ENCODE measurements at regions not wholly inside any gene's neighbourhood (a gene's known extent, or its start where the extent isn't known, plus 50 kb on each side); places are given as distances from the start of the nearest gene placed in this dataset.

DNA sequence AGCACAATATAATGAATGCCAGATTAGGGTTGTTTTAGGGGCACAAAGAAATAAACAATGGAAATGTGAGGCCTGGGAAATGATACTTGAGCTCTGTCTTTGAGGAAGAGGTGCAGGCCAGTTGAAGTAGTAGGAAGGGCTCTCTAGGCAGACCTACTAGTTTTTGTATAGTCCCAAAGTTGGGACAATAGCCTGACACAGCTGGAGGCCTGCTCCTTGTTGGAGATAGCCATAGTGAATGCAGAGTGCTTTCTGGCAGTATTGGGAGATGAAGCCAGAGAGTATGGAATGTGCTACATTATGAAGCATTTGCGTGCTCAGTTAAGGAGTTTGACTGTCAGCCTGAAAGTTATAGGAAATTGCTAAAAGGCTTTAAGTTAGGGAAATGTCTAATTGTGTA lies 251.2 kb upstream of the ZPLD1 start:
- Histone ChIP-seq H3K4me1 (ENCODE audit: control insufficient read depth in 2 of 2, insufficient read depth in 1 of 2, low read depth in 1 of 2, low read length in 2 of 2) (peaks cover 5 to 12% of the 10 kb centered on the region in 2 donors), H3K36me3 (replicated peaks in 1 of 2; ENCODE audit: control insufficient read depth in 2 of 2, insufficient read depth in 2 of 2, low read length in 2 of 2) (no peaks in the 10 kb centered on the region), H3K14ac (ENCODE audit: low read length) (no peak overlapping the region), H3K27me3 (ENCODE audit: control insufficient read depth in 3 of 3, insufficient read depth in 3 of 3, low read depth in 1 of 3, low read length in 3 of 3) (no peaks in the 10 kb centered on the region), H3K27ac (replicated peaks; ENCODE audit: low read length) (peak overlapping the region; percentile 68), H3K18ac (ENCODE audit: low read length) (no peak overlapping the region), H3K9ac (ENCODE audit: low read depth, low read length, poor library complexity) (no peak overlapping the region), H3K9me3 (replicated peaks in 1 of 2; ENCODE audit: control insufficient read depth in 2 of 2, insufficient read depth in 1 of 2, low read depth in 1 of 2, low read length in 2 of 2) (no peaks in the 10 kb centered on the region), H3K4me3 (ENCODE audit: low read length in 2 of 2) (no peak overlapping the region), H4K91ac (ENCODE audit: low read depth, low read length, poor library complexity) (no peak overlapping the region), H3K79me1 (ENCODE audit: low read depth, low read length) (no peaks in the 10 kb centered on the region), H4K8ac (ENCODE audit: low read depth, low read length) (no peak overlapping the region), H2BK12ac (ENCODE audit: low read length) (no peak overlapping the region), H2BK5ac (ENCODE audit: low read length) (no peak overlapping the region), H2BK15ac (ENCODE audit: low read length) (no peak overlapping the region), H3K4ac (ENCODE audit: low read length) (no peak overlapping the region), H2AK5ac (ENCODE audit: low read depth, low read length) (no peak overlapping the region), H2BK120ac (ENCODE audit: low read depth, low read length) (no peak overlapping the region), H2AFZ (ENCODE audit: low read length) (peak overlapping the region; percentile 26), H3K23ac (ENCODE audit: low read depth, low read length, poor library complexity) (no peak overlapping the region), H3K4me2 (ENCODE audit: insufficient read depth, low read length, poor library complexity, severe bottlenecking) (no peak overlapping the region)
- WGBS, 2 donors (ENCODE audit: extremely low coverage in 2 of 2, insufficient read length in 2 of 2, insufficient replicate concordance in 1 of 2): no CpG with 5 or more reads among the region's 1 CpG
- peak; percentile 38 for DNase-seq (ENCODE audit: low spot score)

DNA sequence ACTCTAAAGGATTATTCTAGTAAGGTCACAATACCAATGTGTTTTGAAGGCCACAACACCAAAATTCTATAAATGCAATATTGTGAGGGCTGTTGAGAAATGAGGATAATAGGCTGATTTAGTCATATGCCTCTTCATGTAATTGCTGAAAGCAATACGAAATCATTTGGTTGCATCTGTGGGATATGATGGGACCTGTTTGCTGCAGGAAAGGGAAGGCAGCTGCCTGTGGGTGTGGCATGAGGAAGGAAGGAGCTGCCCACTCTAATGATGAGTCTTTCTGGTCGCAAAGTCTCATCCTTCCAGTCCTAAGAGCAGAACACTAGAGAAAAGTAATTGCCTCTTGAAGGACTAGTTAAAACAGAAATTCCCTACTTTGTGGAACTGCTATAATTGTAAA lies 245.3 kb upstream of the ZPLD1 start:
- WGBS, 2 donors (ENCODE audit: extremely low coverage in 2 of 2, insufficient read length in 2 of 2, insufficient replicate concordance in 1 of 2): no CpG with 5 or more reads among the region's 2 CpGs
- no peak overlapping the region for H2BK5ac ChIP-seq (ENCODE audit: low read length)

DNA sequence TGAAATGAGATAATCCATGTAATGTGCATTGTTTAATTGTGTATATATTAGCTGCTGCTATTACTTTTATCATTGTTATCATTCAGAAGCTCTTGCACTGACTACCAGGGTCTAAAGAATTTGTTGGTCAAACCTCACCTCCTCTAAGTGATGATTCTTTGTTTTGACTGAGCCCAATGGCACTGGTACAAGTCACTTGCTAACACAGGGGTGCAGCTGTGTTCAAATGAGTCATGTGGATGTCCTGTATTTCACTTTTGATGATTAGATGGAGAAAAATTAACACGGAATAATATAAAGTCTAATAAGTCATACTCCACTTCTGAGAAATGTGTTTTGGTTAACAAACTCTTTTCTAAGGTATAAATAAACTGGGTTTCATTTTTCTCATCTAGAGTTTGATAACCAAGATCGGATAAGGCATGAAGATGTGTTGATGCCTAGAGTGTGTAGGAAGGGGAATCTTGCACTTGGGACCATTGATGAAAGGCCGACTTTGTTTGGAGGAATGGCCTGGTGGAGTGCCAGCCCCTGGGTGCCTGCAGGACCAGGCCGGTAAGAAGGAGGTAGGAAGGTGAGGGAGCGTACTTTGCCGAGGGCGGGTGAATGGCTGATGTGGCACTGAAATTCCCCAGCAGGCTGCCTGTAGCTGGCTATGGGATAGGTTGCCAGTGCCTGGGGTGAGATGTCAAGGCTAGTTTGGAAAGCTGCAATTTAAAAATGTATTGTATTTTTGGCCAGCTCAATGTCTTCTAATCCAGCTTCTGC lies 244.7 kb upstream of the ZPLD1 start:
- Histone ChIP-seq H4K8ac (ENCODE audit: low read depth, low read length) (no peak overlapping the region), H3K27ac (replicated peaks; ENCODE audit: low read length) (no peak overlapping the region), H3K4ac (ENCODE audit: low read length) (no peak overlapping the region), H3K4me2 (ENCODE audit: insufficient read depth, low read length, poor library complexity, severe bottlenecking) (no peak overlapping the region), H4K91ac (ENCODE audit: low read depth, low read length, poor library complexity) (no peak overlapping the region), H2AFZ (ENCODE audit: low read length) (no peak overlapping the region), H3K23ac (ENCODE audit: low read depth, low read length, poor library complexity) (no peak overlapping the region), H2BK120ac (ENCODE audit: low read depth, low read length) (no peak overlapping the region), H3K14ac (ENCODE audit: low read length) (no peak overlapping the region), H3K4me1 (ENCODE audit: control insufficient read depth in 2 of 2, insufficient read depth in 1 of 2, low read depth in 1 of 2, low read length in 2 of 2) (no peaks in the 10 kb centered on the region), H2BK5ac (ENCODE audit: low read length) (no peak overlapping the region), H3K79me1 (ENCODE audit: low read depth, low read length) (no peaks in the 10 kb centered on the region), H3K4me3 (ENCODE audit: low read length in 2 of 2) (no peak overlapping the region), H3K27me3 (ENCODE audit: control insufficient read depth in 3 of 3, insufficient read depth in 3 of 3, low read depth in 1 of 3, low read length in 3 of 3) (no peaks in the 10 kb centered on the region), H3K9me3 (replicated peaks in 1 of 2; ENCODE audit: control insufficient read depth in 2 of 2, insufficient read depth in 1 of 2, low read depth in 1 of 2, low read length in 2 of 2) (peaks cover 0 to 1% of the 10 kb centered on the region in 2 donors), H2BK12ac (ENCODE audit: low read length) (no peak overlapping the region), H3K36me3 (replicated peaks in 1 of 2; ENCODE audit: control insufficient read depth in 2 of 2, insufficient read depth in 2 of 2, low read length in 2 of 2) (no peaks in the 10 kb centered on the region), H3K18ac (ENCODE audit: low read length) (no peak overlapping the region), H3K9ac (ENCODE audit: low read depth, low read length, poor library complexity) (no peak overlapping the region), H2AK5ac (ENCODE audit: low read depth, low read length) (no peak overlapping the region), H2BK15ac (ENCODE audit: low read length) (no peak overlapping the region)
- no peak for DNase-seq (ENCODE audit: low spot score)
- no CpG with 5 or more reads among the region's 7 CpGs for WGBS, 2 donors (ENCODE audit: extremely low coverage in 2 of 2, insufficient read length in 2 of 2, insufficient replicate concordance in 1 of 2)

More for the DNA sequence above, 245.3 kb upstream of the ZPLD1 start:
- no peaks in the 10 kb centered on the region for H3K36me3 ChIP-seq (replicated peaks in 1 of 2; ENCODE audit: control insufficient read depth in 2 of 2, insufficient read depth in 2 of 2, low read length in 2 of 2)
- H3K4me1 ChIP-seq (ENCODE audit: control insufficient read depth in 2 of 2, insufficient read depth in 1 of 2, low read depth in 1 of 2, low read length in 2 of 2): no peaks in the 10 kb centered on the region
- no peak overlapping the region for H2BK15ac ChIP-seq (ENCODE audit: low read length)
- H3K27ac ChIP-seq (replicated peaks; ENCODE audit: low read length): no peak overlapping the region
- no peak overlapping the region for H3K23ac ChIP-seq (ENCODE audit: low read depth, low read length, poor library complexity)
- no peak overlapping the region for H3K18ac ChIP-seq (ENCODE audit: low read length)
- H3K9me3 ChIP-seq (replicated peaks in 1 of 2; ENCODE audit: control insufficient read depth in 2 of 2, insufficient read depth in 1 of 2, low read depth in 1 of 2, low read length in 2 of 2): peaks cover 0 to 1% of the 10 kb centered on the region in 2 donors
- no peak overlapping the region for H3K4me2 ChIP-seq (ENCODE audit: insufficient read depth, low read length, poor library complexity, severe bottlenecking)
- H2AK5ac ChIP-seq (ENCODE audit: low read depth, low read length): no peak overlapping the region
- no peak for DNase-seq (ENCODE audit: low spot score)
- no peak overlapping the region for H2AFZ ChIP-seq (ENCODE audit: low read length)
- no peak overlapping the region for H3K9ac ChIP-seq (ENCODE audit: low read depth, low read length, poor library complexity)
- no peak overlapping the region for H3K14ac ChIP-seq (ENCODE audit: low read length)
- H3K27me3 ChIP-seq (ENCODE audit: control insufficient read depth in 3 of 3, insufficient read depth in 3 of 3, low read depth in 1 of 3, low read length in 3 of 3): no peaks in the 10 kb centered on the region
- no peaks in the 10 kb centered on the region for H3K79me1 ChIP-seq (ENCODE audit: low read depth, low read length)
- H2BK120ac ChIP-seq (ENCODE audit: low read depth, low read length): no peak overlapping the region
- H4K8ac ChIP-seq (ENCODE audit: low read depth, low read length): no peak overlapping the region
- H3K4ac ChIP-seq (ENCODE audit: low read length): no peak overlapping the region
- H2BK12ac ChIP-seq (ENCODE audit: low read length): no peak overlapping the region
- H3K4me3 ChIP-seq (ENCODE audit: low read length in 2 of 2): no peak overlapping the region
- H4K91ac ChIP-seq (ENCODE audit: low read depth, low read length, poor library complexity): no peak overlapping the region

DNA sequence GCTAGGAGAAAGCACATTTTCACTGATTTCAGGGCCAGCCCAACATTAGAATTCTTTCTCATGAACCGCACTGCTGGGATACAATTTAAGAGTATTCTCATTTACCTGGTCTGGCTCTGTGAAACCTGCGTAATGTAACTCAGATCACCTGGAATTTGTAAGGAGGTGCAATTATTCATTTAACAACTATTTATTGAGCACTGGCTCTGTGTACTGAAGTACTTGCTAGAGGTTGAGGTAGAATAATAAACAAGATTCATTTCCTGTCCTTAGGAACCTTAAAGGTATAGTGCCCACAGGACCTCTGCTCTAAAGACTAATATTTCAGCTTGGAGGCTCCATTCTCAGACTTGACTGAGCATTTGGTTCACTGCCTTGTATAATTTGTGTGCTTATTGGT lies 242.2 kb upstream of the ZPLD1 start:
- Histone ChIP-seq H3K18ac (ENCODE audit: low read length) (no peak overlapping the region), H2BK12ac (ENCODE audit: low read length) (no peak overlapping the region), H2AK5ac (ENCODE audit: low read depth, low read length) (no peak overlapping the region), H3K36me3 (replicated peaks in 1 of 2; ENCODE audit: control insufficient read depth in 2 of 2, insufficient read depth in 2 of 2, low read length in 2 of 2) (no peaks in the 10 kb centered on the region), H3K79me1 (ENCODE audit: low read depth, low read length) (no peaks in the 10 kb centered on the region), H3K27me3 (ENCODE audit: control insufficient read depth in 3 of 3, insufficient read depth in 3 of 3, low read depth in 1 of 3, low read length in 3 of 3) (no peaks in the 10 kb centered on the region), H3K4me1 (ENCODE audit: control insufficient read depth in 2 of 2, insufficient read depth in 1 of 2, low read depth in 1 of 2, low read length in 2 of 2) (no peaks in the 10 kb centered on the region), H3K4me3 (ENCODE audit: low read length in 2 of 2) (no peak overlapping the region), H4K8ac (ENCODE audit: low read depth, low read length) (no peak overlapping the region), H2AFZ (ENCODE audit: low read length) (no peak overlapping the region), H2BK5ac (ENCODE audit: low read length) (no peak overlapping the region), H2BK15ac (ENCODE audit: low read length) (no peak overlapping the region), H3K27ac (replicated peaks; ENCODE audit: low read length) (no peak overlapping the region), H3K4ac (ENCODE audit: low read length) (no peak overlapping the region), H3K9ac (ENCODE audit: low read depth, low read length, poor library complexity) (no peak overlapping the region), H4K91ac (ENCODE audit: low read depth, low read length, poor library complexity) (no peak overlapping the region), H2BK120ac (ENCODE audit: low read depth, low read length) (no peak overlapping the region), H3K14ac (ENCODE audit: low read length) (no peak overlapping the region), H3K9me3 (replicated peaks in 1 of 2; ENCODE audit: control insufficient read depth in 2 of 2, insufficient read depth in 1 of 2, low read depth in 1 of 2, low read length in 2 of 2) (peaks cover 0 to 1% of the 10 kb centered on the region in 2 donors), H3K4me2 (ENCODE audit: insufficient read depth, low read length, poor library complexity, severe bottlenecking) (no peak overlapping the region), H3K23ac (ENCODE audit: low read depth, low read length, poor library complexity) (no peak overlapping the region)
- WGBS, 2 donors (ENCODE audit: extremely low coverage in 2 of 2, insufficient read length in 2 of 2, insufficient replicate concordance in 1 of 2): no CpG with 5 or more reads among the region's 2 CpGs
- DNase-seq (ENCODE audit: low spot score): no peak
